ENCODE measurements at regions not wholly inside any gene's neighbourhood (a gene's known extent, or its start where the extent isn't known, plus 50 kb on each side); places are given as distances from the start of the nearest gene placed in this dataset.
"Not testable (repeated sequence)": the region's sequence is repeated elsewhere in the genome, so short reads cannot be mapped to it uniquely, and the experiment has no call there.

DNA sequence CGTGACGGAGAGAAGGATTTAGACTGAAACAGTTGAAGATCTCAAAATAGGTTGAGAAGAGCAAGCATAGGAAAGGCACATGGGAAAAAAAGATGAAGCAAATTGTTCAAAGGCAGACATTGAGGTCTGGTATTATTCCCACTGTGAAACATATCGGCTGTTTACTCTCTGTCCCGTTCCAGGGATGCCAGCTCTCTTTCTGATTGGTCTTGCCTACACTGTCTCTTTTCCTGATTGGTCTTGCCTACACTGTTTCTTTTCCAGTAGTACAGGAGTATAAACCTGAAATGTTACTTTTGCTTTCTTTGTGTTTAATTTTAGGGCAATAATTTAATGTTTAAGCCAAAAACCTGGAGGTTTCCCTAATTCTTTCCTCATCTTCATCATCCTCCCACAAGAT, 226.5 kb upstream of the MCHR2 start:
- no peak for DNase-seq

- DNase-seq = no peak
Measured at GRCh38 chr6:100217225-100218012, 223.4 kb upstream of the MCHR2 start.

DNA sequence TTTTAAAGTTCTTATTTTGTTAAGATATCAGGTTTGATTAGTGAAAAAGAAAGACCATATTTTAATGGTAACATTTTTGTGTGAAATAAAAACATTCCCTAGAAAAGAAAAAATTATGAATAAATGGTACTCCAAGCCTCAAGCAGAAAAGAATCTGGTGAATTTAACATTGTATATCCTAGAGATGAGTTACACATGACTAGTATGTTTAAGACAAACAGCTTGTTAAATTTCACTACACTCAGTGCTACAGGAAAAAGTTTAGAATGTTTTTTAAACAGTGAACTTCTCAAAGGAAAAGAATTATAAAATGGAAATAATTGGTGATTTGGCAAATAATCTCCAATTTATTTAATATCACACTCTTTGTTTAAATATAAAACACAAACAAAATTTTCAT, 222.7 kb upstream of the MCHR2 start:
- DNase-seq = no peak

- DNase-seq = no peak
Measured at GRCh38 chr6:100212131-100212530, 218.1 kb upstream of the MCHR2 start.

- DNase-seq = no peak
Measured at GRCh38 chr6:100210137-100211117, 216.4 kb upstream of the MCHR2 start.

DNA sequence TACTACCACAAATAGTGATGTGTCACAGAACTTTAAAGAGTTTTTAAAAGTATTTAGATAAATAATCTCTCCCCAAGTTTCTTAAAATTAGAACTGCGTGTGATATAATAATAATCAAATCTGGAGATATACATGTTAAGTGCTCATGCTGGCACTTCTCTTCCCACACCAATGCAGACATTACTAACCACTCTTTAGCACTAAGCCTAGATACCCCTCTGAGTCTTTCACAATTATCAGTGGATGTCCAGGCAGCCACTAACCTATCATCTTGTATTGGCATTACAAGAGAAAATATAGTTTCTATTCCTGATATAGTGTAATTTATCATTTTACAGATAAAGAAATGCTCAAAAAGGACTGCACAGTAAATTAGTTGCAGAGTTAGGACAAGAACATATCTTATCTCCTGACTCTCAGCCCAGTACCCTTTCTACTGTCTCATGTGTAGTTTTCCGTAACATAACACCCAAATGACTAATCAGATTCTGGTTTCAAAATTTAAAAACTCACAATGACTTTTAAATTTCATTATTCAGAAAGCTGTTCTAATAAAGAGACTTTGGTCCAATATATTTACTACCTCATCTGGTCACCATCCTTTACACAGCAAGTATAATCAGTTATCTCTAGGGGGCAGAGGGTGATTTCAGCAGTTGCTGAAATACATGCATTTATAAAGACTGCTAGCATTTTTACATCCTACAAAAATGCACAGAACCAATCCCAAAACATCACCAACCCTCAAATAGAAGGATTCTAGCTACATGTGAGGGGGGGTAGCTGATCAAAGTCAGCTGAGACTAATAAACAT, 215.5 kb upstream of the MCHR2 start:
- DNase-seq = no peak

DNA sequence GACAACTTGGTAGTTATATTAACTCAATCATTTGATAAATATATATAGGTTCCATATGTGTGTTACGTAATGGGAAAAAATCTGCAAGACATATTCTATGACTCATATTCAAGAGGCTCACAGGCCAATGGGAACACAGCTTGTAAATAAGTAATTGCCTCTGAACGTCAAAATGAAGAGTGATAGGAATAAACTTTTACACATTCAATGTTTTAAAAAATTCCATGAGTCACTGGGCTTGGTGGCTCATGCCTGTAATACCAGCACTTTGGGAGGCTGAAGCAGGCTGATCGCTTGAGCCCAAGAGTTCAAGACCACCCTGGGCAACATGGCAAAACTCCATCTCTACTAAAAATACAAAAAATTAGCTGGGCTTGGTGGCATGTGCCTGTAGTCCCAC, 209.4 kb upstream of the MCHR2 start:
- DNase-seq = no peak

GRCh38 chr6:100202417-100203194, 208.6 kb upstream of the MCHR2 start:
- DNase-seq = no peak

DNA sequence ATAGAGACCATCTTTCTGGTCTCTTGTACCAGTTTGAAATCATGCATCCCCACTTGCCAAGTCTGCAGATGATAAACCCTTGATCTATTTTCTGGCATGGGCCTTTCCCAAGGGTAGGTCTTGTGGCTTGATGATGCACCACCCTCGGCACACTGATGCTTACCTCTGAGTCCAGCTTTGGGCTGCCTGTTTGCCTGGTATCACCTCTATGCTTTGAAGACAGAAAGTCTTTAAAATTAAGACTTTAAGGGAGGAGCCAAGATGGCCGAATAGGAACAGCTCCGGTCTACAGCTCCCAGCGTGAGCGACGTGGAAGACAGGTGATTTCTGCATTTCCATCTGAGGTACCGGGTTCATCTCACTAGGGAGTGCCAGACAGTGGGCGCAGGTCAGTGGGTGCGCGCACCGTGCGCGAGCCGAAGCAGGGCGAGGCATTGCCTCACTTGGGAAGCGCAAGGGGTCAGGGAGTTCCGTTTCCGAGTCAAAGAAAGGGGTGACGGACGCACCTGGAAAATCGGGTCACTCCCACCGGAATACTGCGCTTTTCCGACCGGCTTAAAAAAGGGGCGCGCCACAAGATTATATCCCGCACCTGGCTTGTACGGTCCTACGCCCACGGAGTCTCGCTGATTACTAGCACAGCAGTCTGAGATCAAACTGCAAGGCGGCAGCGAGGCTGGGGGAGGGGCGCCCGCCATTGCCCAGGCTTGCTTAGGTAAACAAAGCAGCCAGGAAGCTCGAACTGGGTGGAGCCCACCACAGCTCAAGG, 202.4 kb upstream of the MCHR2 start:
- peak; percentile 4 for DNase-seq

GRCh38 chr6:100195244-100195643, 201.2 kb upstream of the MCHR2 start:
- DNase-seq = not testable (repeated sequence)

- no peak for DNase-seq
Measured at GRCh38 chr6:100194535-100194934, 200.5 kb upstream of the MCHR2 start.

- DNase-seq = no peak
Measured at GRCh38 chr6:100188754-100189153, 194.7 kb upstream of the MCHR2 start.

DNA sequence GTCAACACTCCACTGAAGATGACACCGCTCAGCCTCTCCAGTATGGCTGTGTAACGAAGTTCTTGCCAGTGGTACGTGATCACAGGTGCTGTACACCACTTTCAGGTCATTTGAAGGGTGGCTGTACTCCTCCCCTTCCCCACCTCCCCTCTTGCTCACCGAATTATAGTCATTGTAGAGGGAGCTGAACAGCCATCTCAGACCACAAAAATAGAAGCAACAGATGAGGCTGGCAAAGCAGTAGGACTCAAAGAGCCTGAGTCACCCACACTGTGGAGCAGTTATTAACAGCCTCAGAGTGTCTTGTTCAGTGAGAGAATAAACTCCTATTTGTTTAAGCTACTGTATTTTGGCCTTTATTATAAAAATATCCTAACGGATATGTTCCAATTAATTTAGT, 192.5 kb upstream of the MCHR2 start:
- DNase-seq = no peak

DNA sequence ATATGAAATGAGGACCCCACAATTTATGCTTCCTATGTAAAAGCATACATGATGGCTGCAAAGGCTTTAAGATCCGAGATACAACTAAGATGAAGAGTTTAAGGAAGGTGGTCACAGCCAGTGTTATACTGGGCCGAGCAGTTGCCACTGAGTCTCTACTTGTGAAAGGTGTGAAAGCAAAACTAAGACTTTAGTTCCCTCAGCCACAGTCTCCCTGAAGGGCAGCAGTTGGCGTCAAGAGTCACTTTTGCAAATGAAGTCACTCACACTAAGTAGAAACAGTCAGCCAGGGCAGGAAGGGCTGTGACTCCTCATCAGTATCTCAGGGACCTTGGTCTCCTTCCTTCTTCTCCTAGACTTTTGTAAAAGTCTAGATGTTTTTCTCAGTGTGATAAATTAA, 191.6 kb upstream of the MCHR2 start:
- no peak for DNase-seq

- DNase-seq = no peak
Measured at GRCh38 chr6:100184473-100184872, 190.4 kb upstream of the MCHR2 start.

- no peak for DNase-seq
Measured at GRCh38 chr6:100182313-100182712, 188.3 kb upstream of the MCHR2 start.

GRCh38 chr6:100181309-100181708, 187.3 kb upstream of the MCHR2 start:
- no peak for DNase-seq

DNA sequence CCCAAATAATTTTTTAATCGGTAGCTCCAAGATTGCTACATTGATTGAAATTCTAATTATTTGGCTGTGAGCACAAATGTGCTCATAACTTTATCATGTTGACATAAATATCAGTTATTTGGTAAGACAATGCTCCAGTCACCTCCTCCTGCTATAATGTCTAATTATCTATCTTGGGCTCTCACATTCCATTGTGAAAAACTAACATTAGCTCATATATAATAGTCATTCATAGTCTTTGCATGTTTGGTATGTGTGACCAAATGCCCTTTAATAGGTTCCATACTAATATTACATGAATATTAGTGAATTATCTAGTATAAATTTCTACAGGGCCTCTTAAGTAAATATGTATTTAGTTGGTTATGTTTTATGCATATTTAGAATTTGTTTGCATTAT, 185.6 kb upstream of the MCHR2 start:
- no peak for DNase-seq

GRCh38 chr6:100177956-100178355, 183.9 kb upstream of the MCHR2 start:
- DNase-seq = no peak

DNA sequence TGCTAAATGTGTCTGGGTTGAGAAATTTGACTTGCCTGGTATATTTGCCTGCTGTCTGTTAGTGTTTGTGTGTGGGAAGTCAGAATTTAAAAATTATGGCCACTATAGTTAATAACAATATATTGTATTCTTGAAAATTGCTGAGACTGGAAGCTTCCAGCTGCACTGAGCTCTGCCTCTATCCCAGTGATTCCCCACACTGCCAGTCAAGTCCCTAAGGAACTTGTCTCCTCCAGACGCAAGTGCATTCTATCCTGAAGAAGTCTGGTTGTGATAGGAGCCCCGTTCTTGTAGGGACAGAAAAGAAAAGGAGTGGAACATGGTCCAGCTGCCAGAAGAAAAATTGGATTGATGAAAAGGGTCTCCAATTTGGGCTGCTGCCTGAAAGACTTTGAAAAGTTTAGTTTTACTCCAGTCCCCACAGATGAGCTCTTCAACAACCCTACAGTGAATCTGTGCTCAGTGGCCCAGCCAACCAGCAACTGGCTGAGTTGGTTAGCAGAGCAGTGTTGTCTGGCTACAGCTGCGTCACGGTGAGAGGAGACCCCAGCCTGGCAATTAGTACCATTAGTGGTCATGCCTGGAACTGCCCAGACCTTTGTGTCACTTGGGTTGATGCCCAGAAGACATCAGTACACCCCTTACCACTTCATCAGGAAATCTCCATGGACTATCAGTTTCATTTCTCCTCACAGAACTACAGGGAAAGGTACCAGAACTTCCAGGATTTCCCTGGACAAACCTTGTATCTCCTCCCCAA, 183.1 kb upstream of the MCHR2 start:
- DNase-seq = no peak
